Hepatocyte (in vitro differentiated cells): ENCODE measurements at regions not wholly inside any gene's neighbourhood (a gene's known extent, or its start where the extent isn't known, plus 50 kb on each side); places are given as distances from the start of the nearest gene placed in this dataset.

Experiments
- DNase-seq: peaks from one replicate; pipeline ENCODE4 v3.0.0-alpha.2; 2016; ENCODE audit warnings: low spot score
- H2AFZ ChIP-seq: fragments of 200-600 bp; sonication (generic); 2 replicates; pipeline ENCODE4 v1.6.0; 2016; ENCODE audit warnings: antibody characterized with exemption, mild to moderate bottlenecking
- H3K27ac ChIP-seq: fragments of 200-600 bp; sonication (generic); 2 replicates; pipeline ENCODE4 v1.5.1; 2016; ENCODE audit warnings: mild to moderate bottlenecking
- H3K27me3 ChIP-seq: fragments of 200-600 bp; sonication (generic); 2 replicates; pipeline ENCODE4 v1.6.1; 2016
- H3K36me3 ChIP-seq: fragments of 200-600 bp; sonication (generic); replicated peaks from 2 replicates; pipeline ENCODE4 v1.5.1; 2016; ENCODE audit warnings: low read depth; ENCODE audit not compliant: insufficient read depth
- H3K4me1 ChIP-seq: fragments of 200-600 bp; sonication (generic); 2 replicates; pipeline ENCODE4 v1.5.1; 2016; ENCODE audit warnings: mild to moderate bottlenecking, moderate library complexity; ENCODE audit not compliant: insufficient read depth
- H3K4me2 ChIP-seq: fragments of 200-600 bp; sonication (generic); 2 replicates; pipeline ENCODE4 v1.6.0; 2016
- H3K4me3 ChIP-seq: fragments of 200-600 bp; sonication (generic); 2 replicates; pipeline ENCODE4 v1.5.1; 2016; ENCODE audit warnings: mild to moderate bottlenecking
- H3K79me2 ChIP-seq: fragments of 200-600 bp; sonication (generic); 2 replicates; pipeline ENCODE4 v1.6.0; 2017; ENCODE audit warnings: mild to moderate bottlenecking
- H3K9me2 ChIP-seq: fragments of 200-600 bp; sonication (generic); replicated peaks from 2 replicates; pipeline ENCODE4 v1.6.0; 2017; ENCODE audit warnings: mild to moderate bottlenecking; ENCODE audit not compliant: insufficient read depth
- H3K9me3 ChIP-seq: fragments of 200-600 bp; sonication (generic); 2 replicates; pipeline ENCODE4 v1.5.1; 2016; ENCODE audit warnings: low read depth, mild to moderate bottlenecking
- H4K20me1 ChIP-seq: fragments of 200-600 bp; sonication (generic); 2 replicates; pipeline ENCODE4 v1.6.0; 2016; ENCODE audit warnings: mild to moderate bottlenecking; ENCODE audit not compliant: insufficient read depth, poor library complexity, severe bottlenecking
- EZH2 ChIP-seq: fragments of 200-600 bp; sonication (generic); IDR thresholded peaks from 2 replicates; pipeline ENCODE4 v1.6.1; 2016; ENCODE audit warnings: antibody characterized with exemption, mild to moderate bottlenecking, borderline replicate concordance
- EZH2phosphoT487 ChIP-seq: fragments of 200-600 bp; sonication (generic); IDR thresholded peaks from one replicate; pipeline ENCODE4 v1.6.1; 2018; ENCODE audit warnings: antibody characterized with exemption, mild to moderate bottlenecking, low read depth, moderate library complexity; ENCODE audit not compliant: unreplicated experiment, severe bottlenecking
- WGBS: methylation state at CpG from one replicate; pipeline ENCODE4 v1.1.6; 2016; ENCODE audit warnings: low lambda C conversion rate; ENCODE audit errors: missing lambda C conversion rate; 5-methylcytosine and 5-hydroxymethylcytosine counted together
- TF ChIP-seq, protein P1 (sequence below): fragments of 200-600 bp; sonication (generic); IDR thresholded peaks from 2 replicates; pipeline ENCODE4 v1.5.1; 2016; ENCODE audit warnings: antibody characterized with exemption, mild to moderate bottlenecking; ENCODE audit not compliant: poor library complexity

DNA sequence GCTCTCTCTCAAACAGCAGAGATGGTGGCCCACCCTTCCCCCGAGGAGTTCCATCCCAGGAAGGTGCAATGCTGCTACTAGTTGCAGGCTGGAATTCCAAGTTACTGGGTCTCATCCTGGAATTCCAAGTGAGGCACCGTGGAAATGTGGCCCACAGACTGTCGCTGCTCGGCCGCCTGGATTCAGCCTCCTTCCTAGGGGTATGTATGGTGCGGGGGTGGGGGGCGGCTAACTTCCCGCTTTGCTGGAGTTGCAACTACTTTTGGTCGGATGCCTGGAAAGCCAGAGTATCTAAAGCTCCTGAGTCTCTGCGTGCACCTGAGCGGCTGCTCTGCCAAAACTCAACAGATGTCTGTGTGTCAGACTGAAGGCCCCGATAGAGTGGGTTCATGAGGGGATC is 1146.2 kb downstream of the RPA4 start:
- no peak for TF ChIP-seq EZH2phosphoT487
- TF ChIP-seq, protein P1, sequence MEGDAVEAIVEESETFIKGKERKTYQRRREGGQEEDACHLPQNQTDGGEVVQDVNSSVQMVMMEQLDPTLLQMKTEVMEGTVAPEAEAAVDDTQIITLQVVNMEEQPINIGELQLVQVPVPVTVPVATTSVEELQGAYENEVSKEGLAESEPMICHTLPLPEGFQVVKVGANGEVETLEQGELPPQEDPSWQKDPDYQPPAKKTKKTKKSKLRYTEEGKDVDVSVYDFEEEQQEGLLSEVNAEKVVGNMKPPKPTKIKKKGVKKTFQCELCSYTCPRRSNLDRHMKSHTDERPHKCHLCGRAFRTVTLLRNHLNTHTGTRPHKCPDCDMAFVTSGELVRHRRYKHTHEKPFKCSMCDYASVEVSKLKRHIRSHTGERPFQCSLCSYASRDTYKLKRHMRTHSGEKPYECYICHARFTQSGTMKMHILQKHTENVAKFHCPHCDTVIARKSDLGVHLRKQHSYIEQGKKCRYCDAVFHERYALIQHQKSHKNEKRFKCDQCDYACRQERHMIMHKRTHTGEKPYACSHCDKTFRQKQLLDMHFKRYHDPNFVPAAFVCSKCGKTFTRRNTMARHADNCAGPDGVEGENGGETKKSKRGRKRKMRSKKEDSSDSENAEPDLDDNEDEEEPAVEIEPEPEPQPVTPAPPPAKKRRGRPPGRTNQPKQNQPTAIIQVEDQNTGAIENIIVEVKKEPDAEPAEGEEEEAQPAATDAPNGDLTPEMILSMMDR = no peak
- no peak for TF ChIP-seq EZH2
- Histone ChIP-seq H3K4me3 (no peak overlapping the region), H2AFZ (no peak overlapping the region), H3K36me3 (no peaks in the 10 kb centered on the region), H3K4me1 (no peaks in the 10 kb centered on the region), H3K9me2 (no peaks in the 10 kb centered on the region), H3K4me2 (no peak overlapping the region), H3K27ac (no peak overlapping the region), H3K27me3 (no peaks in the 10 kb centered on the region), H3K79me2 (no peaks in the 10 kb centered on the region), H3K9me3 (no peaks in the 10 kb centered on the region), H4K20me1 (no peaks in the 10 kb centered on the region)
- DNase-seq = no peak
- WGBS = 95% methylated on average over 12 of the region's 12 CpGs

- WGBS = 93% methylated on average over 3 of the region's 3 CpGs
- no peaks in the 10 kb centered on the region for H3K9me3 ChIP-seq
Measured at GRCh38 chrX:98057176-98057575, 1173.5 kb downstream of the RPA4 start.

DNA sequence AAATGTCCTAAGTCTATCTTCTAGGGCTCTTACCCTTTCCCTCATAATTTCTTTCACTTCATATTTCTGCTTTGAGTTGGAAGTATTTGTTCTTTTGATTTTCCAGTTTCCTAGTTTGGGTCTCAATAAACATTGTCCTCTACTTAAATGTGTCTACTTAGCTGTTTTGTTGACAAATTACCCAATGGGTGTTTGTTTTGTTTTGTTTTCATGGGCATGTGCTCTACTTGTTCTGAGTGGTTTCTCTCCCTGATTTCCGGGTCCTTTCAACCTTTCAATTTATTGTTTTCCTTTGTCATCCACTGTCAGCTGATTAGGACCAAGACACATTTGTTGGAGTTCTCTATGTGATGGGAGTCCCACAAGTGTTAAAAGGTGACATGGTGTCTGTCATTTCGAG is 1181.4 kb downstream of the RPA4 start:
- H3K79me2 ChIP-seq = no peaks in the 10 kb centered on the region
- 82% methylated on average over 2 of the region's 2 CpGs for WGBS
- H3K4me3 ChIP-seq = no peak overlapping the region
- H3K4me2 ChIP-seq = no peak overlapping the region
- TF ChIP-seq EZH2 (no peak), EZH2phosphoT487 (no peak)
- TF ChIP-seq, protein P1 = no peak
- no peak overlapping the region for H3K27ac ChIP-seq
- H3K27me3 ChIP-seq = no peaks in the 10 kb centered on the region
- H3K9me3 ChIP-seq = no peaks in the 10 kb centered on the region
- H3K4me1 ChIP-seq = no peaks in the 10 kb centered on the region
- H4K20me1 ChIP-seq = no peaks in the 10 kb centered on the region
- H3K36me3 ChIP-seq = no peaks in the 10 kb centered on the region
- H2AFZ ChIP-seq = no peak overlapping the region
- no peaks in the 10 kb centered on the region for H3K9me2 ChIP-seq
- no peak for DNase-seq

More at GRCh38 chrX:98057176-98057575, 1173.5 kb downstream of the RPA4 start:
- Histone ChIP-seq H3K9me2 (no peaks in the 10 kb centered on the region), H3K79me2 (no peaks in the 10 kb centered on the region), H3K4me2 (no peak overlapping the region), H3K27me3 (no peaks in the 10 kb centered on the region), H3K4me3 (no peak overlapping the region), H2AFZ (no peak overlapping the region), H3K27ac (no peak overlapping the region), H3K36me3 (no peaks in the 10 kb centered on the region), H3K4me1 (no peaks in the 10 kb centered on the region), H4K20me1 (no peaks in the 10 kb centered on the region)
- TF ChIP-seq, protein P1 = no peak
- TF ChIP-seq EZH2 (no peak), EZH2phosphoT487 (no peak)
- DNase-seq = no peak

DNA sequence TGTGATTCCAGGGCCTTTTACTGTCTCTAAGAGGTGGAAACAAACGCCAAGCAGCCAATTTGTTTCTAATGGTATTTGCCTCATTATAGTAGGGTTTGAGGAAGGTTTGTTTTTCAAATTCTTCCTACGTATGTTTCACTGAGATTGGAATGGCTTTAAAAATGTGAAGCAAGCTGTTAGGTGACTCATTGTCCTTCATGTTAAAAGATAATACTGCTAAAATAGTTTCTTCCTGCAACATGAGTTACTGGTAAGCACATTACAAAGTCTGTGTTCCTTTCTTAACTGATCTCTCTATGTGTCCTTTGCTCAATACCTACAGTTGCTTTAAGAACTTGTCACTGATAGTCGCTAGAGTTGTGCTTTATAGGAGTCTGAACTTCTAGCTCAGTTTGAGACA is 1183.9 kb downstream of the RPA4 start:
- no peak overlapping the region for H3K4me3 ChIP-seq
- WGBS = 31% methylated on average over 3 of the region's 3 CpGs
- H3K4me2 ChIP-seq = peak overlapping the region; percentile 15
- no peaks in the 10 kb centered on the region for H3K9me3 ChIP-seq
- H3K27ac ChIP-seq = peak overlapping the region; percentile 73
- TF ChIP-seq, protein P1 = no peak
- TF ChIP-seq EZH2 (no peak), EZH2phosphoT487 (no peak)
- no peaks in the 10 kb centered on the region for H3K79me2 ChIP-seq
- no peaks in the 10 kb centered on the region for H3K4me1 ChIP-seq
- H3K36me3 ChIP-seq = no peaks in the 10 kb centered on the region
- no peaks in the 10 kb centered on the region for H3K27me3 ChIP-seq
- no peak overlapping the region for H2AFZ ChIP-seq
- no peaks in the 10 kb centered on the region for H4K20me1 ChIP-seq
- DNase-seq = peak; percentile 26
- H3K9me2 ChIP-seq = no peaks in the 10 kb centered on the region
